ENCODE measurements at regions not wholly inside any gene's neighbourhood (a gene's known extent, or its start where the extent isn't known, plus 50 kb on each side); places are given as distances from the start of the nearest gene placed in this dataset.

DNA sequence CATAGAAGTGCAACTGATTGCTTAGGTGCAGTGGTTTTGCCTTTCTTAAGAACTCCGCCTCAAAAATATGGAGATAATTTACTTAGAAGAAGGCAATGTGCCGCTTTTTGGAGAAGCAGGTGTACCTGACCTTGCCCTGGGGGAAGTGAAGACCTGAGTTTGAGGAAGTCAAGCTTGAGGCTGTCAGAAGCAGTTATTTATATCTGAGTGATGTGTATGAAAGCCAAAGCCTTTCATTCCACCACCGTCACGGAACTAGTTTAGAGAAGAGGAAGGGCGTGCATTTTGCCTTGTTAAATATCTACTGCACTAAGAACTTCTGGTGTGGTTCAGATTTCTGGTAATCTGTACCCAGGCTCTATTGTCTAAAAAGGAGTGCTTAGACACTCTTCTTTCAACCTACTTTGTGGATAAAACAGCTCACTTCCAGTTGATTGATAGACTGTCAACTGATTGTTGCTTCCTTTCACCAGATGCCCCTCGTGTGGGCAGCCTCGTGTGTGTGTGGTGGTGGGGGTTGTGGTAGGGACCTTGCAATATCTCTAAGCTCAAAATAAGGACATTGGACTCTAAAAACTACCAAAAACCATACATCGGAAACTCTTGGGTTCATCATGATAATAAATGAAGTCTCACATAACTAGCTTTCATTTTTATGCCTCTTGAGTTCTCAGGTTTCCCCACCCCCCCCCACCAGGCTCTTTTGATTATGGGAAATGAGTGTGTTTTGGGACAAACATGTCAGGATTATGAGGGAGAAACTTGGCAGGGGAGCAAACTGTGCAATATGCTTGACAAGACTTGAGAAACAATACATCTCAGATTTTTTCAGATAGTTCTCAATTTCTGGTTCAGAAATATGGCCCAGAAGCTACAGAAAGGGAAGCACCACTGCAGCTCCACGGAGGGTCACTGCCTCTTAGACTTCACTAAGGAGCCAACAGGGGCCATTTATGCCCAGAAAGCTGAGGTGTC, 78.6 kb downstream of the ARF6 start:
- peak; percentile 78 for DNase-seq (ENCODE audit: low spot score)

DNA sequence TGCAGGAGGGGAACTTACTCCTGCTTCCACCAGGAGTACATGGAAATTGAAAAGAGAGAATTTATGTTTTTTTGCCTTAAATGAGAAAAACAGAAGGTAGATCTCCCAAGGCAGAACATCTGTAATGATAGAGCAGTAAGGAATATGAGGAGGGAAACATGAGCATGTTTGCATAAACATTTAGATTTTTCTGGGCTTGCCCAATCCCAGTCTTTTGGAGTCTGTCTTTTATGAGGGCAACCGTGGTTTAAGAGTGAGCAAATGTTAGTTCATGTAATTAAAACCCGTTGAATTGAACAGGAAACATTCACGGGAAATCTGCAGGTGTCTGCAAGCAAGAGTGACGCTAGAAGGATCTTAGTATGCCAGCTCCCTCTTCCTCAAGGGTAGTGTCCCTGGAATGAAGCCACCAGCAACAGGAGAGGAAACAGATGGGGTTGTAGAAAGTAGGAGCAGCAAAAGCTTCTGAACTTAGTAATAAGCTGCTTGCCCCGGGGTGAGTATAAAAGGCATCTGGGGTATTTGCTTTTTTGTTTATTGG, 79.3 kb downstream of the ARF6 start:
- no peak for DNase-seq (ENCODE audit: low spot score)

GRCh38 chr14:49972823-49973222, 79.9 kb downstream of the ARF6 start:
- no peak for DNase-seq (ENCODE audit: low spot score)

GRCh38 chr14:49975276-49975675, 82.4 kb downstream of the ARF6 start:
- no peak for DNase-seq (ENCODE audit: low spot score)

GRCh38 chr14:49975799-49976198, 82.9 kb downstream of the ARF6 start:
- DNase-seq (ENCODE audit: low spot score): no peak

GRCh38 chr14:49977126-49977841, 84.4 kb downstream of the ARF6 start:
- DNase-seq (ENCODE audit: low spot score): peak; percentile 61

- DNase-seq (ENCODE audit: low spot score): no peak
Measured at GRCh38 chr14:49980027-49980426, 87.1 kb downstream of the ARF6 start.

GRCh38 chr14:49982082-49982481, 89.2 kb downstream of the ARF6 start:
- DNase-seq (ENCODE audit: low spot score): no peak

DNA sequence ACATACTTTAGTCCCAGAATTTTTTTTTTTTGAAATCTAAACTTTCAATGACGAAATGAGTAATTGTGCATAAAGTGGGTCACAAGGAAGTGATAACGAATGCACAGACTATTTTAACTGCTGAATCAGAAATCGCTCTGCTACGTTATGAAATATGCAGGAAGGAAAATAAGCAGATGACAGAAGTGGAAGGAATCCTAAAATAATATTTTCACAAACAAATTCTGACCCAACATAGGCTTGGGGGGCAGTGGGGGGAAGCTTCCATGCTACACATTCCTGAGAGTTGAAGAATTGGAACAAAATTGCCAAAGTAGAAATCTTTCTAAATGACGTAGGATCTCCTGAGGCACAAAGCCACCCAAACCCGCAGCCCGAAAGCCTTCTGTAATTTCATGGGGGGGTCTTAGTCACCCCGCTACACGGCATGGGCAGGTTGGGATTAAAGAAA, 89.6 kb downstream of the ARF6 start:
- no peak for DNase-seq (ENCODE audit: low spot score)

- no peak for DNase-seq (ENCODE audit: low spot score)
Measured at GRCh38 chr14:49984424-49984823, 91.5 kb downstream of the ARF6 start.

- no peak for DNase-seq (ENCODE audit: low spot score)
Measured at GRCh38 chr14:49986343-49987014, 93.6 kb downstream of the ARF6 start.

GRCh38 chr14:49988080-49988990, 95.5 kb downstream of the ARF6 start:
- no peak for DNase-seq (ENCODE audit: low spot score)

- DNase-seq (ENCODE audit: low spot score): no peak
Measured at GRCh38 chr14:49989966-49990365, 97.1 kb downstream of the ARF6 start.

- no peak for DNase-seq (ENCODE audit: low spot score)
Measured at GRCh38 chr14:49991491-49991890, 98.6 kb downstream of the ARF6 start.

- no peak for DNase-seq (ENCODE audit: low spot score)
Measured at GRCh38 chr14:49992036-49992435, 99.2 kb downstream of the ARF6 start.

- no peak for DNase-seq (ENCODE audit: low spot score)
Measured at GRCh38 chr14:49992448-49992847, 99.6 kb downstream of the ARF6 start.

- DNase-seq (ENCODE audit: low spot score): no peak
Measured at GRCh38 chr14:49992901-49993339, 100.0 kb downstream of the ARF6 start.

DNA sequence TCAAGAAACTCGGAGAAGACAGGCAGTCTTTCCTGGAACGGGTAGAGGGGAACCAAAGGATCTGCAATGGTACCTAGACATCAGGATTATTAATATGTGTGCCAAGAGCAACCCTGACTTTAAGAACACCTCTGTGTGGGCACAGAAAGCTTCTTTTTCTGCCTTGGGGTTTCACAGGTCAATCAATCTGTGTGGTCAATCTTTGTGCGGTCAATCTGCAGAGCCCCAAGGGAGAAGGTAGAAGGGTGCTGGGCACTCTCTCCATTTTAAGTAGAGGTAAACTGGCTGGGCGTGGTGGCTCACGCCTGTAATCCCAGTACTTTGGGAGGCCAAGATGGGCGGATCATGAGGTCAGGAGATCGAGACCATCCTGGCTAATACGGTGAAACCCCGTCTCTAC, 100.7 kb downstream of the ARF6 start:
- DNase-seq (ENCODE audit: low spot score): no peak

DNA sequence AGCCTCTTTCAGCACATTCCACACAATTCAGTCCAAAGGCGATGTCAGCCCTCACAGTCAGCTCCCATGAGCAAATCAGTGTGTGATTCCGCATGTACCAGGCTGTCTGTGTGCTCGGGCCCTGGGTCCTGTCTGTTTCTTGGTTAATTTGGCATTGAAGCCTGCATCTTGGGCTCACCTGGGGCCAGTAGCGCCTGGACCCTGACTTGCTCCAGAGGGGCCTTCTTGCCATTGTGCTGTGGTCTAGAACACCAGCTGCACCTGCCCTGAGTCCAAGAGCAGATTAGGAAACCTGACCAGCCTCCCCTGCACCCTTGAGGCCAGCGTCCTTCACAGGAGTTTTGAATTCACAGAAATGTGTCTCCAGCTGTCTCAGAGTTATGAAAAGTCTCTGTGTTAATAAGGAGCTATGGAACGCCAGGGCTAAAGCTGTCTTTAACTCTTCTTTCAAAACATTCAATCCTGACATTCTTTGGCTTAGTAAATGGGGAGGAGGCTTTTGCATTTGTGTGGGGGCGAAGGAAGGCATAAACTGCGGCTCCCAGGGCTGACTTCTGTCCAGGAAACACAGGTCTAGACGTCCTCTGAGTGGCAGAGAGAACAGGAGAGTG, 102.2 kb downstream of the ARF6 start:
- no peak for DNase-seq (ENCODE audit: low spot score)

GRCh38 chr14:49997991-49998390, 105.1 kb downstream of the ARF6 start:
- no peak for DNase-seq (ENCODE audit: low spot score)
